ENCODE measurements at regions not wholly inside any gene's neighbourhood (a gene's known extent, or its start where the extent isn't known, plus 50 kb on each side); places are given as distances from the start of the nearest gene placed in this dataset.

GRCh38 chr7:66517212-66517909, 111.3 kb upstream of the KCTD7 start:
- H3K4me3 ChIP-seq (ENCODE audit: low read depth, low read length, poor library complexity, severe bottlenecking), result no peak overlapping the region
- H3K27me3 ChIP-seq (replicated peaks; ENCODE audit: insufficient read depth, low read depth, low read length, poor library complexity), result no peaks in the 10 kb centered on the region
- no peak for DNase-seq (ENCODE audit: low spot score)
- H3K9me3 ChIP-seq (ENCODE audit: low read depth, low read length, poor library complexity, severe bottlenecking), result no peaks in the 10 kb centered on the region
- H3K4me1 ChIP-seq (ENCODE audit: insufficient read depth, low read length, poor library complexity, severe bottlenecking), result no peaks in the 10 kb centered on the region
- H3K36me3 ChIP-seq (ENCODE audit: insufficient read depth, low read length, poor library complexity, severe bottlenecking), result no peaks in the 10 kb centered on the region
- ChIA-PET CTCF (no interaction called here), POLR2A (ENCODE audit: low non-redundant PET) (no interaction called here)
- intact Hi-C loops (cut with micrococcal nuclease; ENCODE audit: unreplicated experiment), result no loop called here
- H3K27ac ChIP-seq (ENCODE audit: low read depth, low read length, poor library complexity, severe bottlenecking), result no peak overlapping the region
- TF ChIP-seq EZH2 (IDR thresholded peaks at IDR 0.05; ENCODE audit: borderline replicate concordance, low read depth, low read length, poor library complexity, severe bottlenecking), result no peak
- TF ChIP-seq, protein P1, sequence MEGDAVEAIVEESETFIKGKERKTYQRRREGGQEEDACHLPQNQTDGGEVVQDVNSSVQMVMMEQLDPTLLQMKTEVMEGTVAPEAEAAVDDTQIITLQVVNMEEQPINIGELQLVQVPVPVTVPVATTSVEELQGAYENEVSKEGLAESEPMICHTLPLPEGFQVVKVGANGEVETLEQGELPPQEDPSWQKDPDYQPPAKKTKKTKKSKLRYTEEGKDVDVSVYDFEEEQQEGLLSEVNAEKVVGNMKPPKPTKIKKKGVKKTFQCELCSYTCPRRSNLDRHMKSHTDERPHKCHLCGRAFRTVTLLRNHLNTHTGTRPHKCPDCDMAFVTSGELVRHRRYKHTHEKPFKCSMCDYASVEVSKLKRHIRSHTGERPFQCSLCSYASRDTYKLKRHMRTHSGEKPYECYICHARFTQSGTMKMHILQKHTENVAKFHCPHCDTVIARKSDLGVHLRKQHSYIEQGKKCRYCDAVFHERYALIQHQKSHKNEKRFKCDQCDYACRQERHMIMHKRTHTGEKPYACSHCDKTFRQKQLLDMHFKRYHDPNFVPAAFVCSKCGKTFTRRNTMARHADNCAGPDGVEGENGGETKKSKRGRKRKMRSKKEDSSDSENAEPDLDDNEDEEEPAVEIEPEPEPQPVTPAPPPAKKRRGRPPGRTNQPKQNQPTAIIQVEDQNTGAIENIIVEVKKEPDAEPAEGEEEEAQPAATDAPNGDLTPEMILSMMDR (conservative IDR thresholded peaks at IDR 0.05; ENCODE audit: low read depth, low read length), result no peak
- BruUV-seq (replicated peaks), result no TSS peak

- H3K9me3 ChIP-seq (ENCODE audit: low read depth, low read length, poor library complexity, severe bottlenecking), result no peaks in the 10 kb centered on the region
- ChIA-PET CTCF (no interaction called here), POLR2A (ENCODE audit: low non-redundant PET) (no interaction called here)
- DNase-seq (ENCODE audit: low spot score), result no peak
- TF ChIP-seq, protein P1 (conservative IDR thresholded peaks at IDR 0.05; ENCODE audit: low read depth, low read length), result no peak
- H3K36me3 ChIP-seq (ENCODE audit: insufficient read depth, low read length, poor library complexity, severe bottlenecking), result no peaks in the 10 kb centered on the region
- H3K4me3 ChIP-seq (ENCODE audit: low read depth, low read length, poor library complexity, severe bottlenecking), result no peak overlapping the region
- H3K4me1 ChIP-seq (ENCODE audit: insufficient read depth, low read length, poor library complexity, severe bottlenecking), result no peaks in the 10 kb centered on the region
- H3K27ac ChIP-seq (ENCODE audit: low read depth, low read length, poor library complexity, severe bottlenecking), result no peak overlapping the region
- H3K27me3 ChIP-seq (replicated peaks; ENCODE audit: insufficient read depth, low read depth, low read length, poor library complexity), result no peaks in the 10 kb centered on the region
- intact Hi-C loops (cut with micrococcal nuclease; ENCODE audit: unreplicated experiment), result no loop called here
- BruUV-seq (replicated peaks), result no TSS peak
Measured at GRCh38 chr7:66518151-66518691, 110.5 kb upstream of the KCTD7 start.

- no peaks in the 10 kb centered on the region for H3K27me3 ChIP-seq (replicated peaks; ENCODE audit: insufficient read depth, low read depth, low read length, poor library complexity)
- BruUV-seq (replicated peaks), result no TSS peak
- H3K27ac ChIP-seq (ENCODE audit: low read depth, low read length, poor library complexity, severe bottlenecking), result no peak overlapping the region
- CTCF ChIA-PET, result no interaction called here
- POLR2A ChIA-PET (ENCODE audit: low non-redundant PET), result no interaction called here
- no peaks in the 10 kb centered on the region for H3K36me3 ChIP-seq (ENCODE audit: insufficient read depth, low read length, poor library complexity, severe bottlenecking)
- no peaks in the 10 kb centered on the region for H3K9me3 ChIP-seq (ENCODE audit: low read depth, low read length, poor library complexity, severe bottlenecking)
- no peaks in the 10 kb centered on the region for H3K4me1 ChIP-seq (ENCODE audit: insufficient read depth, low read length, poor library complexity, severe bottlenecking)
- intact Hi-C loops (cut with micrococcal nuclease; ENCODE audit: unreplicated experiment), result no loop called here
- TF ChIP-seq, protein P1 (conservative IDR thresholded peaks at IDR 0.05; ENCODE audit: low read depth, low read length), result no peak
- no peak for TF ChIP-seq EZH2 (IDR thresholded peaks at IDR 0.05; ENCODE audit: borderline replicate concordance, low read depth, low read length, poor library complexity, severe bottlenecking)
- H3K4me3 ChIP-seq (ENCODE audit: low read depth, low read length, poor library complexity, severe bottlenecking), result no peak overlapping the region
- DNase-seq (ENCODE audit: low spot score), result no peak
Measured at GRCh38 chr7:66521675-66522074, 107.0 kb upstream of the KCTD7 start.

Measured in A673 (cell line).